CD1c-positive myeloid dendritic cell (primary cell): ENCODE measurements at regions not wholly inside any gene's neighbourhood (a gene's known extent, or its start where the extent isn't known, plus 50 kb on each side); places are given as distances from the start of the nearest gene placed in this dataset.
A peak's percentile ranks its signal among the peaks of the same experiment; 100 is the strongest.
"Not testable (repeated sequence)": the region's sequence is repeated elsewhere in the genome, so short reads cannot be mapped to it uniquely, and the experiment has no call there.

Experiments
- DNase-seq: peaks from one replicate; pipeline ENCODE4 v3.0.0-alpha.2; 2016; ENCODE audit errors: extremely low spot score

GRCh38 chr2:237196409-237196808 is 110.7 kb downstream of the COPS8 start:
- DNase-seq: no peak

GRCh38 chr2:237196866-237197618 is 111.4 kb downstream of the COPS8 start:
- no peak for DNase-seq

- no peak for DNase-seq
Observed at GRCh38 chr2:237198164-237198855, 112.6 kb downstream of the COPS8 start.

GRCh38 chr2:237199082-237199481 is 113.4 kb downstream of the COPS8 start:
- no peak for DNase-seq

- no peak for DNase-seq
Observed at GRCh38 chr2:237199577-237199976, 113.9 kb downstream of the COPS8 start.

- no peak for DNase-seq
Observed at GRCh38 chr2:237200462-237200861, 114.8 kb downstream of the COPS8 start.

GRCh38 chr2:237201461-237202287 is 116.0 kb downstream of the COPS8 start:
- peak; percentile 28 for DNase-seq

- no peak for DNase-seq
Observed at GRCh38 chr2:237202288-237203030, 116.8 kb downstream of the COPS8 start.

GRCh38 chr2:237205043-237205541 is 119.4 kb downstream of the COPS8 start:
- DNase-seq: no peak

GRCh38 chr2:237205561-237205971 is 119.9 kb downstream of the COPS8 start:
- DNase-seq: no peak

- DNase-seq: no peak
Observed at GRCh38 chr2:237207646-237208045, 122.0 kb downstream of the COPS8 start.

- no peak for DNase-seq
Observed at GRCh38 chr2:237208373-237209260, 122.9 kb downstream of the COPS8 start.

- DNase-seq: no peak
Observed at GRCh38 chr2:237209885-237210284, 124.2 kb downstream of the COPS8 start.

- no peak for DNase-seq
Observed at GRCh38 chr2:237210297-237210696, 124.6 kb downstream of the COPS8 start.

- no peak for DNase-seq
Observed at GRCh38 chr2:237210763-237211162, 125.1 kb downstream of the COPS8 start.

GRCh38 chr2:237212356-237213279 is 126.9 kb downstream of the COPS8 start:
- not testable (repeated sequence) for DNase-seq

- no peak for DNase-seq
Observed at GRCh38 chr2:237213315-237214022, 127.8 kb downstream of the COPS8 start.

- DNase-seq: no peak
Observed at GRCh38 chr2:237214030-237214675, 128.5 kb downstream of the COPS8 start.
